GM12872 (cell line): ENCODE measurements at regions not wholly inside any gene's neighbourhood (a gene's known extent, or its start where the extent isn't known, plus 50 kb on each side); places are given as distances from the start of the nearest gene placed in this dataset.

Experiments used
- TF ChIP-seq, protein P1 (sequence below): IDR thresholded peaks from 3 replicates; pipeline ENCODE4 v1.5.1; 2011; ENCODE audit warnings: low read depth, mild to moderate bottlenecking, low read length, moderate library complexity; ENCODE audit not compliant: insufficient read depth

DNA sequence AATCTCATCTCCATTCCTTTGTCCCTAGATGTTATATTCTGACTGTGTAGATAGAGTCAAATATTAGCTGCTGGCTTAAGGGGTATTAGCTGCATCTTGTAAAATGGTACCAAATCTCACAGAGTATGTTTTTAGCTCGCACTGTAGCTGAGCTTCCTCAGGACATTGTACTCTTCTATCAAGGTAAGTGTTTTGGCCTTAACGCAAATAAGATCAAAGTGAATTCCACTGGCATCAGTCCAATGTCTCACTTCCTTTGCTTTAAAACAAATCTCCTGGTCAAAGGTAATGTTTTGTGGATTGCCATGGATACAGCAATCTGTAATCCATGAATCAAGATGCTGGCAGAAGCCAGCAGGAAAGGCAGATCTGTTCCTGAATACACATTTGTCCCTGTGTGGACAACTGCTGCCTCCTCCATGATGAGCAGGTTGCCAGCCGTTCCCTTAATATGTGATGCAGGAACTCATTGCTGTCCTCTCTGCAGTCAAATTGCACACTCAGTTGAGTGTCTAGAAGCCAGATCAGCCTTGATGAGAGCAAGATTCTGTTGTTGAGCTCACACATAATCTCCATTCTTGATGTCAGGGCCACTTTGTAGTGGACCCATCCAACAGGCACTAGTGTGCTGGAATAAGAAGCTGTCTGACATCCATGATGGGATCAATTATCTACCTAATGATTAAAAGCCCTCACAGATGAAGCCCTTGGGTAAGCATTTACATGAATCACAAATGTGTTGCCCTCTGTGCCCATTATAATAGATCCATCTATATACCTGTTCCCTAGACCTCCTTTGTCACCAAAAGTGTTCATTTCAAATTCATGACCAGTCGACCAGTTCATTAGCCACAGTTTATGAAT is 96.6 kb upstream of the AGTR1 start:
- TF ChIP-seq, protein P1, sequence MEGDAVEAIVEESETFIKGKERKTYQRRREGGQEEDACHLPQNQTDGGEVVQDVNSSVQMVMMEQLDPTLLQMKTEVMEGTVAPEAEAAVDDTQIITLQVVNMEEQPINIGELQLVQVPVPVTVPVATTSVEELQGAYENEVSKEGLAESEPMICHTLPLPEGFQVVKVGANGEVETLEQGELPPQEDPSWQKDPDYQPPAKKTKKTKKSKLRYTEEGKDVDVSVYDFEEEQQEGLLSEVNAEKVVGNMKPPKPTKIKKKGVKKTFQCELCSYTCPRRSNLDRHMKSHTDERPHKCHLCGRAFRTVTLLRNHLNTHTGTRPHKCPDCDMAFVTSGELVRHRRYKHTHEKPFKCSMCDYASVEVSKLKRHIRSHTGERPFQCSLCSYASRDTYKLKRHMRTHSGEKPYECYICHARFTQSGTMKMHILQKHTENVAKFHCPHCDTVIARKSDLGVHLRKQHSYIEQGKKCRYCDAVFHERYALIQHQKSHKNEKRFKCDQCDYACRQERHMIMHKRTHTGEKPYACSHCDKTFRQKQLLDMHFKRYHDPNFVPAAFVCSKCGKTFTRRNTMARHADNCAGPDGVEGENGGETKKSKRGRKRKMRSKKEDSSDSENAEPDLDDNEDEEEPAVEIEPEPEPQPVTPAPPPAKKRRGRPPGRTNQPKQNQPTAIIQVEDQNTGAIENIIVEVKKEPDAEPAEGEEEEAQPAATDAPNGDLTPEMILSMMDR = no peak

DNA sequence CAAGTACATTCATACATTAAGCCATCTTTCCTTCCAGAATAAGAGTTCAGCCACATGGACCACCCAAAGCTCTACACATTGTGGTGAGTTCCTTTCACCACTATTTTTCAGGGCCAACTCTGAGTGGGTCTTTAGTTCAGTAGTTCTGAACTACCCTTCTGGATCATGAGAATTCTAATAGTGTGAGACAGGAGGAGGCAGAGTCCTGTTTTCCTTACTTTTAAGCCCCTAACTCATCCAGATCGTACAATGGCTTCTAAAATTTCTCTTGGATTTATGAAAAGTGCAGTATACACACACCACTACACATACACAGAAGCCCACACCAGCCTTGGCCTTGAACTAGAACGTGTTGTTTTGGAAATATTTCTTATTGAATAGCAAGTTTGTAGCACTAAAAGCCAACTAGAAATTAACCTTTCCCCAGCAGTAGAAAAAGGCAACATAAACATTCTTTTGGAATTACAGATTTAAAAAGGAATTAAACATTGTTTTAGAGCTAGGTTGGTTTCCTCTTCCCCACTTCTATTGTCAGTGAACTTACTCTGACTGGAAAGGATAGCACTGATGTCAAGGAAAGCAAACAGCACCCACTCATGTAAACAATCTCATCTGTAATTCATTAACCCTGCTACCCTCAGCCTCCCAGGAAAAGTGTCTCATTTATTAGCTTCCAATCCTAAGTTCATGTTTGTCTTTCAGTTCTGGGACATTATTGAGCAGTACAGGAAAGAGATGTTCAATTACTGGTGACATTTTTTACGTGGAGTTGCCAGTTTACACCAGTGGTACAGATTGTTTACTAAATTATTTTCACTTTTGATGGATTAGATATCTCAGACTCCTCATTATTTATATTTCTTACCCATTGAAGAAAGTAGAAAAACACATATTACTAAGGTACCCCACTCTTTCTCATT is 95.7 kb upstream of the AGTR1 start:
- TF ChIP-seq, protein P1 = no peak

DNA sequence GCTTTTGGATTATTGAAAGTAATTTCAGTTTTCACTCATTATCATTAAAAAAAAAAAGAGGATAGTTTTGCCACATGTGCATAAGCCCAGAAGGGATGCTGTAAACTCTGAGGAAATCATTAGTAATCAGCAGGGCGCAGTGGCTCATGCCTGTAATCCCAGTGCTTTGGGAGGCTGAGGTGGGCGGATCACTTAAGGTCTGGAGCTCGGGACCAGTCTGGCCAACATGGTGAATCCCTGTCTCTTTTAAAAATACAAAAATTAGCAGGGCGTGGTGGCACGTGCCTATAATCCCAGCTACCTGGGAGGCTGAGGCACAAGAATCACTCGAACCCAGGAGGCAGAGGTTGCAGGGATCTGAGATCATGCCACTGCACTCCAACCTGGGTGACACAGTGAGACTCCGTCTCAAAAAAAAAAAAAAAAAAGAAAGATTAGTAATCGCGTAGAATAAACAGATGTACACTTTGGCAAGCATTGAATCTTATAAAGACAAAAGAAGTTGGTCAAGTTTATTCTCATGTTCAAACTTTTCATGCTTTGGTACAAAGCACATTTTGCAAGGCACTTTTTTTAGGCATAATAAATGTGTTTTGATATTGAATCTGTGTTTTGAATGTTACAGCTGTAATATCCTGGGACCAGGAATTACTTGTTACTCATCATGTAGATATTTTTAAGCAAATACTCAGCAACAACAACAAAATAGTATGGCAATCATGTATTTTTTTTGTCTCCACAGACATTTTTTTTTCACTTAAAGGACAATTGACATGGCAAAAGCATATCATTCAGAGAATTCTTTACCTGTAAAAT is 93.2 kb upstream of the AGTR1 start:
- TF ChIP-seq, protein P1 = no peak

DNA sequence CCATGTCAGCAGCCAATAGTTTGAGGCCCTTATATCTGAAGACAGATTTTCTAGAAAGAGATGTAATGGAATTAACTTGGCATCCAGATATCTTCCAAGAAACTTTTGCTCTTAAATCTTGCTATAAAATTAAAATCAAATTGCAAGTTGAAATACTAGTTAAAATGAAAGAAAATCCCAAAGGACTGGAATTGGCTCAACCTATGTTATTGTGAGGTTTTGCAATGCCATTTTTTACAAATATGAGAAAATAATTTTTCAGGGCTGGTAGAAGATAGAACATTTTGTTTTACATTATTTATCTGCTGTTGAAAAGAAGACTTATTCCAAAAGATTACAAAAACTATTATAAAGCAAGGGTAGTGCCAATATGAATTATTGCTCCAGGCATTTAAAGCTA is 92.2 kb upstream of the AGTR1 start:
- TF ChIP-seq, protein P1 = no peak

DNA sequence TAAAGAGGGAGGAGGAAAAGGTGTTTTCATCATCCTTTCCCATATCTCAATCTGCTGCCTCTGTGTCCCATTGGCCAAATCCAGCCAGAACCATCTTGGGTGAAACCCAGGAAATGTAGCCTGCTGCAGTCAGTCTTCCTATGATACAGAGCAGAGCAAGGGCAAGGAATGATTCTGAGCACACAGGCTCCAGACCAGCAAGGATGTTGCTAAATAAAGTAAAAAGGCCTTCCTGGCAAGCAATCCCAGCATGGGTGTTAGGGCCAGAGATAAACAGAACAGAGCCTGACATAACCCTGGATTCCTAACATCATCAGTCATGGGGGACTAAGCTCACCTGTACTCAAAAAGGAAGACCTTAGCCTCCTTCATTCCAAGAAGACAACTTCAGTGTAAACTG is 90.7 kb upstream of the AGTR1 start:
- TF ChIP-seq, protein P1 = no peak

DNA sequence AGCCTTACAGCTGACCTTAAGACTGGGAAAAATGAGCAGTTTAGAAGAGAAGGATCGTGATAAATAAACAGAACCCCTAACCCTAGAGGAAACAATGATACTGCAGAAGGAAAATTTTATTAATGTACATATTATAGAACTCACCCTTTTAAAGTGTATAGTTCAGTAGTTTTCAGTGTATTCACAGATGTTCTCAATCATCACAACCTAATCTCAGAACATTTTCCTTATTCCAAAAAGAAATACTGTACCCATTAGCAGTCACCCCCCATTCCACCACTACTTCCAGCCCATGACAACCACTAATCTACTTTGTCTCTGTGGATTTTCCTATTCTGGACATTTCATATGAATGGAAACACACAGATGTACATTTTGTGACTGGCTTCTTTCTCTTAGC is 90.2 kb upstream of the AGTR1 start:
- TF ChIP-seq, protein P1 = no peak
